Right lobe of liver (tissue), 6 donors: ENCODE measurements at regions not wholly inside any gene's neighbourhood (a gene's known extent, or its start where the extent isn't known, plus 50 kb on each side); places are given as distances from the start of the nearest gene placed in this dataset.

Experiments
- ATAC-seq, 4 donors: fragments of 200-7000 bp; cut with Tn5 transposase; one replicate each; pipeline ENCODE4 v1.9.1; 2020; ENCODE audit warnings: mild to moderate bottlenecking in 4 of 4, moderate library complexity in 4 of 4
- DNase-seq, 3 donors: peaks; one replicate each; pipeline ENCODE4 v3.0.0-alpha.2; 2020
- H3K27ac ChIP-seq, 3 donors: fragments of 200-600 bp; one replicate each; pipeline ENCODE4 v1.8.0; 2022
- H3K27me3 ChIP-seq, 2 donors: fragments of 200-600 bp; one replicate each; pipeline ENCODE4 v1.8.0; 2022
- H3K36me3 ChIP-seq, 4 donors: fragments of 200-600 bp; sonication (generic) in 1 of 4; one replicate each; pipeline versions ENCODE4 v1.5.1 to v1.8.0; 2017 to 2022; ENCODE audit warnings: control low read depth in 1 of 4
- H3K4me1 ChIP-seq, 4 donors: fragments of 200-600 bp; sonication (generic) in 1 of 4; one replicate each; pipeline versions ENCODE4 v1.5.1 to v1.8.0; 2017 to 2022; ENCODE audit warnings: control low read depth in 1 of 4
- H3K4me3 ChIP-seq, 3 donors: fragments of 200-600 bp; one replicate each; pipeline ENCODE4 v1.8.0; 2022
- H3K9me3 ChIP-seq, 4 donors: fragments of 200-600 bp; sonication (generic) in 1 of 4; one replicate each; pipeline versions ENCODE4 v1.5.1 to v1.8.0; 2017 to 2022; ENCODE audit warnings: control low read depth in 1 of 4
- POLR2A ChIP-seq: fragments of 450-650 bp; IDR thresholded peaks from one replicate; pipeline ENCODE4 v1.6.1; 2017; ENCODE audit warnings: antibody characterized with exemption, mild to moderate bottlenecking
- WGBS: methylation state at CpG from one replicate; pipeline ENCODE4 v1.1.6; 2018; ENCODE audit warnings: low coverage, low lambda C conversion rate; ENCODE audit not compliant: insufficient coverage; ENCODE audit errors: missing lambda C conversion rate; 5-methylcytosine and 5-hydroxymethylcytosine counted together
- intact Hi-C, 2 donors: fragments of 100-400 bp; cut with DNase I; formaldehyde crosslinking; loops; one replicate each; pipeline versions ENCODE4 v1.11.2 to v1.14.1; 2022
- TF ChIP-seq, protein P1 (sequence below), 4 donors: fragments of 200-600 bp in 3 of 4; fragments of 450-650 bp in 1 of 4; IDR thresholded peaks; one replicate each; pipeline versions ENCODE4 v1.5.1 to v1.8.0; 2016 to 2022; ENCODE audit warnings: antibody characterized with exemption in 4 of 4, mild to moderate bottlenecking in 2 of 4
- donor health status: DM: no; HTN: yes; CAD: no.
- donor health status: DM: no; HTN: no; CAD: no.
- donor health status: DM: no; HTN: no; CAD: no.
- donor health status: DM: no; HTN: yes; CAD: no.
- donor health status: DM: no; HTN: yes; CAD: no.

DNA sequence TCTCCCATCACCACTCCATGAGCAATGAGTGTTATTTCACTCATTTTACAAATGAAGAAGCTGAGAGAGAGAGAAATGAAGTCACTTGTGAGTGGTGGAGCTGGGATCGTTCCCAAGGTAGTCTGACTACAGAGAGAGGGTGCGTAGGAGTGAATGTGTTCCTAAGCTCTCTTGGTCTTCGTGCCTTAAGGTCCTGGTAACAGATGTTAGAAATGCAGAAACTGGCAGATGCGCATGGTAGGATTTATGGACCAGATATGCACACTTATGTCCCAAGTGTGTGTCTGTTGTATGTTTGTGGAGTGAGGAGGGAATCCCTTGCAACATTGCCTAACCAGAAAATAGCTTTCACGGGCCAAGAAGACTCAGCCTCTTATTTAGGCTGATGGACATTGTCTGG, 93.2 kb upstream of the ZNF469 start:
- TF ChIP-seq POLR2A = no peak
- TF ChIP-seq, protein P1, sequence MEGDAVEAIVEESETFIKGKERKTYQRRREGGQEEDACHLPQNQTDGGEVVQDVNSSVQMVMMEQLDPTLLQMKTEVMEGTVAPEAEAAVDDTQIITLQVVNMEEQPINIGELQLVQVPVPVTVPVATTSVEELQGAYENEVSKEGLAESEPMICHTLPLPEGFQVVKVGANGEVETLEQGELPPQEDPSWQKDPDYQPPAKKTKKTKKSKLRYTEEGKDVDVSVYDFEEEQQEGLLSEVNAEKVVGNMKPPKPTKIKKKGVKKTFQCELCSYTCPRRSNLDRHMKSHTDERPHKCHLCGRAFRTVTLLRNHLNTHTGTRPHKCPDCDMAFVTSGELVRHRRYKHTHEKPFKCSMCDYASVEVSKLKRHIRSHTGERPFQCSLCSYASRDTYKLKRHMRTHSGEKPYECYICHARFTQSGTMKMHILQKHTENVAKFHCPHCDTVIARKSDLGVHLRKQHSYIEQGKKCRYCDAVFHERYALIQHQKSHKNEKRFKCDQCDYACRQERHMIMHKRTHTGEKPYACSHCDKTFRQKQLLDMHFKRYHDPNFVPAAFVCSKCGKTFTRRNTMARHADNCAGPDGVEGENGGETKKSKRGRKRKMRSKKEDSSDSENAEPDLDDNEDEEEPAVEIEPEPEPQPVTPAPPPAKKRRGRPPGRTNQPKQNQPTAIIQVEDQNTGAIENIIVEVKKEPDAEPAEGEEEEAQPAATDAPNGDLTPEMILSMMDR (IDR thresholded peaks at IDR 0.05) = no peak

DNA sequence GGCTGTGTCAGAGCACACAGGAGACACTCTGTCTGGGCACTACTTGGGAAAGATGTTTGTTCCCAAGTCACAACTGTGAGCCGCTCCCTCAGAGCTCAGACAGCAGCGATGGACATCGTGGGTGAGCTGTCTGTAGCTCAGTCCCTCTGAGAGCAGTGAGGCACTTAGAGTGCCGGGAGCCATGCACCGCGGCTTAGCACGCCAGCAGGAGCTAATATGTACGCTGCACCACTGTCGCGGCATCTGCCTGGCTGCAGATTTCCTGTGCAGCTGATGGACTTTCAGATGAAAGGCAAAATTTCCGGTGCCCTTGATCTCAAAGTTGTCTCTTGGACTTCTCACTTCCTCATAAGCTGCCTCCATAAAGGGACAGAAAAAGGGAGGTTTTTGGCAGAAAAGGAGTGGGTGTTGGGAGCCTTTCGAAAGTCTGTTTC, 92.8 kb upstream of the ZNF469 start:
- intact Hi-C loops = no loop called here
- H3K4me1 ChIP-seq = no peaks in the 10 kb centered on the region
- ATAC-seq (peak in 1 of 4 donors; percentile 44), DNase-seq (peak in 1 of 3 donors; percentile 37)
- peaks cover 0 to 4% (median 0%) of the 10 kb centered on the region in 4 donors for H3K9me3 ChIP-seq
- no peak overlapping the region for H3K4me3 ChIP-seq
- no peaks in the 10 kb centered on the region for H3K27me3 ChIP-seq
- 56% methylated on average over 5 of the region's 12 CpGs for WGBS
- no peak for TF ChIP-seq POLR2A
- TF ChIP-seq, protein P1 (IDR thresholded peaks at IDR 0.05) = no peak
- H3K36me3 ChIP-seq = no peaks in the 10 kb centered on the region
- H3K27ac ChIP-seq = no peak overlapping the region

More for the DNA sequence above, 93.2 kb upstream of the ZNF469 start:
- Histone ChIP-seq H3K27me3 (no peaks in the 10 kb centered on the region), H3K27ac (no peak overlapping the region), H3K36me3 (no peaks in the 10 kb centered on the region), H3K9me3 (peaks cover 0 to 4% (median 0%) of the 10 kb centered on the region in 4 donors), H3K4me1 (no peaks in the 10 kb centered on the region), H3K4me3 (no peak overlapping the region)
- intact Hi-C loops = no loop called here
- DNase-seq (no peak), ATAC-seq (no peak)
- 75% methylated on average over 2 of the region's 5 CpGs for WGBS

DNA sequence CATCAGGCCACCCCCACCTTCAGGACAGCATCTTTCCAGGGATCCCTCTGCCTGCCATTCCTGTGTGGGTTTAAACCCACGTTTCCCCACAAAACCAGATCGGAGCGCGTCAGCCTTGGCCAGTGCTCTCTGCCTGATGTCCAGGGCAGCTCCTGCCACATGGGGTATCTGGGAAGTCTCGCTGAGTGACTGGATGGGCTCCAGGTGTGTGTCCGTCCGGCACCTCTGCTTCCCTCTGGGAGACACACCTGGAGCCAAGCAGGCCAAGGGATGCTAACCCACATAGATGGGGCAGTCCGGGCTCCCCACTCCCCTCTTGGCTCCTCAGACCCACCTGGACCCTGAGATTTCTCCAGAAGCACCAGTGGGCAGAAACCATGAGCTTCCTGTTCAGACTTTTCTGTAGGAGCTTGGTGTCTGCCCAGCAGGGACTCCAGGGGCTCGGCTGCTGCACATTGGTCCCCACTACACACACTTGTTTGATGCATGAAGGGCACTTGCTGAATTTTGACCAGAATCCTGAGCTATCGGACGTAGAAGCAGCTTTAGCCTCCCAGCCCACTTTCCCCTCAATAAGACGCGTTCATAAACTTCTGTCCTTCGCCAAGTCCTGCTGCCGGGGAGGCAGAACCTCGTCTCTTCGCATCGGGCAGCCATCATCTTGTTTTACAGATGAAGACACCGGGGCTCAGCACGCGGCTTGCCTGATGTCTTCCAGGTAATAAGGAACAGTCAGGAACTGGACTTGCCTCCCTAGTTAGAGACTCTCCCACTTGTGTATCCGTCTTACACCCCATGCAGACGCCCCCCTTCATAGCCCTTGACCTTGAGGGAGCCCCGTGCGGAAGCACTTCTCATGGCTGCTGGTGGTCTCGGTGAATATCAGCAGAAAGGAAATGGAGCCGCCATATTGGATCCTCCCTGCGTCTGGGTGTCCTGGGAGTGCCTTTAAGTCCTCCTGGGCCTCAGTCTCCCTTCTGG, 91.6 kb upstream of the ZNF469 start:
- TF ChIP-seq POLR2A = no peak
- TF ChIP-seq, protein P1 (IDR thresholded peaks at IDR 0.05) = no peak
- peak in 1 of 3 donors; percentile 27 for DNase-seq

DNA sequence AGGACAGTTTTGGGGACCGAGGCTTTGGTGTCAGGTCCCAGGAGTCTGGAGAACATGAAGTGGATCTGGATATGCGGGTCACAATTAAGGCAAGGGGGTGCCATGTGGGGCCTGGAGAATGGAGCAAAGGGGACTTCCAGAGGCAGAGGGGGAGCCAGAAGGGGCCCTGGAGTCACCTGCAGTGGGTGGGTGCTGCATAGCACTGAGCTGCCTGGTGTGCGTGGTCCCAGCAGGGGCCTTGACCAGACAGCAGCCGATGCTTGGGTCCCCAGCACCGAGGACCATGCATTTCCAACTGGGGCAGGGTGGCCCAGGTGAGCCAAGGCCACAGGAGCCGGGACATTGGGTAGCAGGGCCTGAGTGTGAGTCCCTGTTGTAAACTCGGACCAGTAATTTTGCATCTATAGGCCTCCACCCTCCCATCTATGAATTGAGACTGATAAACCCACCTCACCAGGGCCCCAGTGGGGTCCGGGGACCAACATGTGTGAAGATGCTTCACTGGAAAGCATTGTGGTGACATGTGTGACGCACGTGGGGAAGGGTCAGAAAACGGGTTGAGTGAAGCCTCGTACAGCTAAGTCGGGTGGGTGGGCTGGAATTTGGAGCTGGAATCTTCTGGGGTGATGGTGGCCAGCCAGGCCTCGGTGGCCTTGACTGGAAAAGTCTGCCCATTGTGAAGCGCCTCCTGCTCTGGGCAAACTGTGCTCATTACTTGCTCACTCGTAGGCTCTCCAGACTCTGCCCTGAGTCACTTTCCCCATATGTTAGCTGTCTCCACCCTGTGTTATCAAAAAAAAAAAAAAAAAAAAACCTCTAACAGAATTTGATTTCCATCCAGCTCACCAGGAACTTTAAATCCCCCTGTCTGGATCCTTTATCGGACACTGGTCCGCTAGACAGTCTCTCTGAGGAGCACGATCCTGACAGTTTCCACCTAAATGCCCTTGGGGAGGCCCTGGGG, 90.5 kb upstream of the ZNF469 start:
- Histone ChIP-seq H3K27ac (no peak overlapping the region), H3K4me3 (no peak overlapping the region), H3K36me3 (no peaks in the 10 kb centered on the region), H3K9me3 (no peaks in the 10 kb centered on the region), H3K27me3 (no peaks in the 10 kb centered on the region), H3K4me1 (no peaks in the 10 kb centered on the region)
- no peak for TF ChIP-seq POLR2A
- TF ChIP-seq, protein P1 (IDR thresholded peaks at IDR 0.05) = no peak
- intact Hi-C loops = no loop called here
- DNase-seq = peak in 1 of 3 donors; percentile 37
- WGBS = 82% methylated on average over 5 of the region's 19 CpGs
- no peak for ATAC-seq

More for the DNA sequence above, 91.6 kb upstream of the ZNF469 start:
- intact Hi-C loops = no loop called here
- 39% methylated on average over 6 of the region's 28 CpGs for WGBS
- Histone ChIP-seq H3K4me1 (no peaks in the 10 kb centered on the region), H3K27ac (no peak overlapping the region), H3K4me3 (no peak overlapping the region), H3K27me3 (no peaks in the 10 kb centered on the region), H3K9me3 (peaks cover 0 to 4% (median 0%) of the 10 kb centered on the region in 4 donors), H3K36me3 (no peaks in the 10 kb centered on the region)
- ATAC-seq = no peak
